Cardiac fibroblast (primary cell): ENCODE measurements at regions not wholly inside any gene's neighbourhood (a gene's known extent, or its start where the extent isn't known, plus 50 kb on each side); places are given as distances from the start of the nearest gene placed in this dataset.

Source experiments
- DNase-seq, 2 donors: peaks; one replicate each; pipeline versions ENCODE4 v3.0.0 to v3.0.0-alpha.2; 2010; ENCODE audit warnings: low read depth in 2 of 2
- H3K4me3 ChIP-seq, 2 donors: replicated peaks in 1 of 2; 1 replicate in 1 of 2; 2 replicates in 1 of 2; pipeline ENCODE4 v1.5.1; 2011; ENCODE audit warnings: low read depth in 2 of 2, low read length in 2 of 2, mild to moderate bottlenecking in 2 of 2, moderate library complexity in 1 of 2
- CTCF ChIP-seq: IDR thresholded peaks from one replicate; pipeline ENCODE4 v1.5.1; 2011; ENCODE audit warnings: low read depth, mild to moderate bottlenecking, low read length, inconsistent platforms

DNA sequence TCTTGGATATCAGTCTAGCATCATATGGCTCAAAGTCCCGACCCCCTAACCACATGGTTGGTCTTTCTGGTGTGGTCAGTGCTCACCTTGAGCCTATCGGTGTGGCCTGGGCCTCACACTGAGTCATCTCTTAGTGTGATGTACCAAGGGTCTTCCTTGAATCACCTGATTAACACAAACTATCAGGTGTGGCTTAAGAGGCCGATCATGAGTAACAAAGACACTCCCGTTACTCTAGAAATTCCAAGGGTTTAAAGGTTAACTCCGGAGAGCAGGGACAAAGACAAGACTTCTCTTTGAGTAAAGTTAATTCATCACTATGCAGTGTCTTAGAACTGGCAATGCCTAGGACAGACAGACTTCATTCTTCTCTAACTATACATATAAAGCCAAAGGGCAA lies 52.3 kb upstream of the ARMC3 start:
- DNase-seq, result no peak

GRCh38 chr10:22874189-22874854 lies 53.5 kb upstream of the ARMC3 start:
- no peak for TF ChIP-seq CTCF
- DNase-seq, result no peak
- H3K4me3 ChIP-seq, result no peak overlapping the region

More for the DNA sequence above, 52.3 kb upstream of the ARMC3 start:
- TF ChIP-seq CTCF, result no peak
- H3K4me3 ChIP-seq, result no peak overlapping the region

GRCh38 chr10:22856444-22857074 lies 71.3 kb upstream of the ARMC3 start:
- DNase-seq, result no peak
- no peak for TF ChIP-seq CTCF
- no peak overlapping the region for H3K4me3 ChIP-seq

DNA sequence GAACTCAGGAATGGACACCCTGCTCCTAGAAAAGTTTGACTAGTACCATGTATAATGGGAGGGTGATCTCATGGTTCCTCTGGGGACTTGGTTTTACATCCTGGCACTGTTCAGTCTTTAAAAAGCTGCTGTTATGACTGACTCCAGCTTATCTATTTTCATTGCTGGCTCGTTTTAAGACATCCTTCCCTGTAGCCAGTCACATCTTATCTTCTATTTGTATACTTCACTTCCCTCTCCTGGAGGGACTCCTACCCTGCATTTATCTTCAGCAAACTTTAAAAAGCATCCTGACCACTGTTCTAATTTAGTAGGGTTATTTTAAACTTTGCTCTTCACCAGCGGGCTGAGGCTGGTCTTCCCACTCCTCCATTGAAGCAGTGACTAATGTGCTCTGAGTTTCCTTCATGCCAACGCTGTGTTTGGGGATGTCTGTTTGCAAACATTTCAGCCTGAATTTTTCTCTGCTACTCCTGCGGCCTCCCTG lies 72.9 kb upstream of the ARMC3 start:
- peak; percentile 54 to 76 for DNase-seq
- no peak overlapping the region for H3K4me3 ChIP-seq
- TF ChIP-seq CTCF, result peak; percentile 6

GRCh38 chr10:22853906-22854447 lies 73.9 kb upstream of the ARMC3 start:
- DNase-seq, result peak in 1 of 2 donors; percentile 32
- TF ChIP-seq CTCF, result no peak
- no peak overlapping the region for H3K4me3 ChIP-seq

GRCh38 chr10:22852712-22853353 lies 75.0 kb upstream of the ARMC3 start:
- TF ChIP-seq CTCF, result no peak
- DNase-seq, result no peak
- no peak overlapping the region for H3K4me3 ChIP-seq
